DOHH2 (cell line): ENCODE measurements at regions not wholly inside any gene's neighbourhood (a gene's known extent, or its start where the extent isn't known, plus 50 kb on each side); places are given as distances from the start of the nearest gene placed in this dataset.

Experiments
- H3F3A ChIP-seq: fragments of 200-600 bp; sonication (generic), shearing (Covaris generic); 2 replicates; pipeline ENCODE4 v1.6.0; 2016; ENCODE audit warnings: antibody characterized with exemption, mild to moderate bottlenecking; ENCODE audit not compliant: control insufficient read depth, insufficient read depth
- H3K27ac ChIP-seq: fragments of 200-600 bp; sonication (generic); 2 replicates; pipeline ENCODE4 v1.5.1; 2014; ENCODE audit warnings: low read depth, mild to moderate bottlenecking, low read length, moderate library complexity
- H3K27me3 ChIP-seq: fragments of 200-600 bp; sonication (generic); 2 replicates; pipeline ENCODE4 v1.6.1; 2014; ENCODE audit warnings: mild to moderate bottlenecking, low read length, mixed read lengths; ENCODE audit not compliant: control insufficient read depth
- H3K36me3 ChIP-seq: fragments of 200-600 bp; sonication (generic); 2 replicates; pipeline ENCODE4 v1.6.1; 2014; ENCODE audit warnings: mild to moderate bottlenecking, low read length, moderate library complexity, mixed read lengths; ENCODE audit not compliant: control insufficient read depth
- H3K4me1 ChIP-seq: fragments of 200-600 bp; sonication (generic); 2 replicates; pipeline ENCODE4 v1.6.1; 2014; ENCODE audit warnings: mild to moderate bottlenecking, low read length, mixed read lengths; ENCODE audit not compliant: control insufficient read depth
- H3K4me2 ChIP-seq: fragments of 200-600 bp; sonication (generic); 2 replicates; pipeline ENCODE4 v1.6.0; 2014; ENCODE audit warnings: mild to moderate bottlenecking, low read length, moderate library complexity
- H3K4me3 ChIP-seq: fragments of 200-600 bp; sonication (generic); 2 replicates; pipeline ENCODE4 v1.5.1; 2014; ENCODE audit warnings: mild to moderate bottlenecking, low read length, mixed read lengths
- H3K79me2 ChIP-seq: fragments of 200-600 bp; sonication (generic); 2 replicates; pipeline ENCODE4 v1.6.1; 2014; ENCODE audit warnings: mild to moderate bottlenecking, low read length, mixed read lengths; ENCODE audit not compliant: control insufficient read depth
- H3K9me2 ChIP-seq: fragments of 200-600 bp; sonication (generic); replicated peaks from 2 replicates; pipeline ENCODE4 v1.6.1; 2014; ENCODE audit warnings: mild to moderate bottlenecking, low read length, mixed read lengths; ENCODE audit not compliant: control insufficient read depth
- H3K9me3 ChIP-seq: fragments of 200-600 bp; sonication (generic); 2 replicates; pipeline ENCODE4 v1.6.1; 2014; ENCODE audit warnings: antibody characterized with exemption, low read length, mixed read lengths; ENCODE audit not compliant: control insufficient read depth, insufficient read depth
- H4K20me1 ChIP-seq: fragments of 200-600 bp; sonication (generic); 2 replicates; pipeline ENCODE4 v1.6.0; 2014; ENCODE audit warnings: low read depth, mild to moderate bottlenecking, antibody characterized with exemption, low read length, moderate library complexity; ENCODE audit not compliant: control insufficient read depth, insufficient read depth
- CTCF ChIP-seq: fragments of 200-600 bp; sonication (generic); IDR thresholded peaks from one replicate; pipeline ENCODE4 v1.5.1; 2014; ENCODE audit warnings: antibody characterized with exemption, mild to moderate bottlenecking, low read depth, low read length; ENCODE audit not compliant: poor library complexity, severe bottlenecking
- EZH2phosphoT487 ChIP-seq: fragments of 200-600 bp; sonication (generic); IDR thresholded peaks from 2 replicates; pipeline ENCODE4 v1.6.1; 2017; ENCODE audit warnings: borderline replicate concordance, mild to moderate bottlenecking, antibody characterized with exemption, low read length, moderate library complexity, mixed read lengths

- H4K20me1 ChIP-seq, result no peaks in the 10 kb centered on the region
- no peak for TF ChIP-seq CTCF
- no peak overlapping the region for H3K27ac ChIP-seq
- H3K27me3 ChIP-seq, result no peaks in the 10 kb centered on the region
- H3K9me2 ChIP-seq, result no peaks in the 10 kb centered on the region
- no peaks in the 10 kb centered on the region for H3K79me2 ChIP-seq
- H3F3A ChIP-seq, result no peaks in the 10 kb centered on the region
- H3K4me1 ChIP-seq, result no peaks in the 10 kb centered on the region
- no peaks in the 10 kb centered on the region for H3K36me3 ChIP-seq
- no peak overlapping the region for H3K4me3 ChIP-seq
- H3K4me2 ChIP-seq, result no peak overlapping the region
- no peaks in the 10 kb centered on the region for H3K9me3 ChIP-seq
These were observed 247.1 kb upstream of the FZD8 start for GRCh38 chr10:35889226-35889625.

- H4K20me1 ChIP-seq, result no peaks in the 10 kb centered on the region
- no peak overlapping the region for H3K27ac ChIP-seq
- H3K79me2 ChIP-seq, result no peaks in the 10 kb centered on the region
- no peaks in the 10 kb centered on the region for H3F3A ChIP-seq
- no peaks in the 10 kb centered on the region for H3K36me3 ChIP-seq
- no peaks in the 10 kb centered on the region for H3K9me3 ChIP-seq
- H3K4me1 ChIP-seq, result no peaks in the 10 kb centered on the region
- no peaks in the 10 kb centered on the region for H3K27me3 ChIP-seq
- no peak for TF ChIP-seq CTCF
- no peak for TF ChIP-seq EZH2phosphoT487
- no peaks in the 10 kb centered on the region for H3K9me2 ChIP-seq
- no peak overlapping the region for H3K4me2 ChIP-seq
- no peak overlapping the region for H3K4me3 ChIP-seq
These were observed 246.3 kb upstream of the FZD8 start for GRCh38 chr10:35888400-35888799.

- Histone ChIP-seq H3K9me2 (no peaks in the 10 kb centered on the region), H3K4me1 (no peaks in the 10 kb centered on the region), H3K79me2 (no peaks in the 10 kb centered on the region), H3K27me3 (no peaks in the 10 kb centered on the region), H4K20me1 (no peaks in the 10 kb centered on the region), H3K9me3 (no peaks in the 10 kb centered on the region), H3F3A (no peaks in the 10 kb centered on the region), H3K36me3 (no peaks in the 10 kb centered on the region), H3K27ac (no peak overlapping the region), H3K4me2 (no peak overlapping the region), H3K4me3 (no peak overlapping the region)
- TF ChIP-seq CTCF, result no peak
- no peak for TF ChIP-seq EZH2phosphoT487
These were observed 245.6 kb upstream of the FZD8 start for GRCh38 chr10:35887685-35888084.

GRCh38 chr10:35885076-35885475 lies 243.0 kb upstream of the FZD8 start:
- no peaks in the 10 kb centered on the region for H3K4me1 ChIP-seq
- H3K27me3 ChIP-seq, result no peaks in the 10 kb centered on the region
- no peaks in the 10 kb centered on the region for H3K36me3 ChIP-seq
- H3K9me2 ChIP-seq, result no peaks in the 10 kb centered on the region
- H3K4me2 ChIP-seq, result no peak overlapping the region
- H3K79me2 ChIP-seq, result no peaks in the 10 kb centered on the region
- no peaks in the 10 kb centered on the region for H3K9me3 ChIP-seq
- TF ChIP-seq CTCF (no peak), EZH2phosphoT487 (no peak)
- no peak overlapping the region for H3K4me3 ChIP-seq
- H4K20me1 ChIP-seq, result no peaks in the 10 kb centered on the region
- H3F3A ChIP-seq, result no peaks in the 10 kb centered on the region
- H3K27ac ChIP-seq, result no peak overlapping the region
